ENCODE measurements at regions not wholly inside any gene's neighbourhood (a gene's known extent, or its start where the extent isn't known, plus 50 kb on each side); places are given as distances from the start of the nearest gene placed in this dataset.

GRCh38 chr7:86925221-86925620, 134.2 kb downstream of the ELAPOR2 start:
- no peak for TF ChIP-seq EZH2 (IDR thresholded peaks at IDR 0.05; ENCODE audit: low read length)
- TF ChIP-seq CTCF (optimal IDR thresholded peaks at IDR 0.05 in 1 of 3, IDR thresholded peaks at IDR 0.05 in 1 of 3, conservative IDR thresholded peaks at IDR 0.05 in 1 of 3; ENCODE audit: extremely low read depth in 1 of 3, insufficient read depth in 2 of 3, low read length in 3 of 3): no peak
